Pancreas (tissue), 10 donors: ENCODE measurements at regions not wholly inside any gene's neighbourhood (a gene's known extent, or its start where the extent isn't known, plus 50 kb on each side); places are given as distances from the start of the nearest gene placed in this dataset.
"Not testable (repeated sequence)": the region's sequence is repeated elsewhere in the genome, so short reads cannot be mapped to it uniquely, and the experiment has no call there.

Experiments
- ATAC-seq, 4 donors: fragments of 200-7000 bp; cut with Tn5 transposase; one replicate each; pipeline versions ENCODE4 v1.8.0 to v1.9.1; 2020; ENCODE audit warnings: mild to moderate bottlenecking in 4 of 4, moderate library complexity in 4 of 4
- DNase-seq, 6 donors: peaks; one replicate each; pipeline ENCODE4 v3.0.0-alpha.2; 2020
- FAIRE-seq: peaks from 2 replicates; lab custom pipeline; 2012; peaks lifted over from hg19 to GRCh38; lab: Jason Lieb, UNC
- H3K27ac ChIP-seq, 4 donors: fragments of 200-600 bp; sonication (generic); 1 replicate in 3 of 4; 2 replicates in 1 of 4; pipeline versions ENCODE4 v1.5.0 to v1.8.0; 2020
- H3K27me3 ChIP-seq, 4 donors: fragments of 200-600 bp; one replicate each; pipeline ENCODE4 v1.8.0; 2021
- H3K36me3 ChIP-seq, 3 donors: fragments of 200-600 bp; sonication (generic) in 1 of 3; one replicate each; pipeline versions ENCODE4 v1.5.0 to v1.8.0; 2020 to 2021
- H3K4me1 ChIP-seq, 3 donors: fragments of 200-600 bp; one replicate each; pipeline ENCODE4 v1.8.0; 2021
- H3K4me3 ChIP-seq, 4 donors: fragments of 200-600 bp; sonication (generic) in 2 of 4; one replicate each; pipeline versions ENCODE4 v1.5.0 to v1.8.0; 2020 to 2021
- H3K9me3 ChIP-seq, 4 donors: fragments of 200-600 bp; one replicate each; pipeline ENCODE4 v1.8.0; 2021
- WGBS, 2 donors: extraction: QIAGEN DNeasy Blood & Tissue Kit; methylation state at CpG; one replicate each; pipeline ENCODE4 v1.1.7; 2013; 5-methylcytosine and 5-hydroxymethylcytosine counted together
- intact Hi-C, 3 donors: fragments of 100-400 bp; cut with DNase I; formaldehyde crosslinking; loops; one replicate each; pipeline versions ENCODE4 v1.11.1 to v1.14.2; 2022
- TF ChIP-seq, protein P1 (sequence below), 4 donors: fragments of 200-600 bp; sonication (generic) in 3 of 4; IDR thresholded peaks; one replicate each; pipeline versions ENCODE4 v1.5.0 to v1.8.0; 2021; ENCODE audit warnings: antibody characterized with exemption in 4 of 4
- donor health status: healthy with polysubstance abuse.
- donor health status: DM: no; HTN: no; CAD: no; lungs with moderate emphysema.
- donor health status: DM: no; HTN: no; CAD: no.
- donor health status: control.
- donor health status: control.
- donor health status: Bipolar disorder and iron deficiency.
- donor health status: DM: yes; HTN: yes; CAD: no.
- donor health status: DM: no; HTN: no; CAD: no.
- donor health status: DM: no; HTN: no; CAD: no.
- donor health status: DM: yes; HTN: yes; CAD: no.

DNA sequence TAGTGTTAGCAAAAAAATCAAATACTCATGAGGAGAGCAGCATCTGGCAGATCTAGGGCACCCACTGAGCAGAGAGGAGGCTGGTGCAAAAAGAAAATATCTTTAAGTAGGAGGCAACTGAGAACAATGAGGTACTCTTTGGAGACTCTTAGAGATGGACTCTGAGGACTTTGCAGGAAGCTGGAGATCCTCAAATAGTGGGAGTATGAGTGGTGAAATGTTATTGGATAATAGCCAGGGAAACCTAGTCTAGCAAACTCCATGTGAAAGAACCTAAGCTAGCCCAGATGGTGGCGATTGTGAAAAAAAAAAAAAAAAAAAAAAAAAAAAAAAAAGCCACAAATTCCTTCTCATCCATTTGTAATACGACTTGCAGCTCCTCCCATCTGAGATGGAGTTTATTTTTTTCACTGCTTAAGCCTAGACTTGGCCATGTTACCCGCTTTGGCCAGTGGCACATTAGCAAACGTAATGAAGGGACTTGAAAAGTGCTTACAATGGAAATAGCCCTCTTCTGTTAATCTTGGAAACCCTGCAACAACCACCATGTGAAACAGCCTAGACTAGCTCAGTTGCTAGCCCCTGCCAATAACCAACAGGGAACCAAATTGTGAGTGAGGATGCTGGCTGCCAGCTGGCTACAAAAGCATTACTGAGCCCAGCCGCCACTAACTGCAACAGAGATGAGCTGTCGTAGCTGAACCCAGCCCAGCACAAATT, 476.2 kb downstream of the KLF12 start:
- Histone ChIP-seq H3K36me3 (no peaks in the 10 kb centered on the region), H3K27ac (peak overlapping the region in 1 of 4 donors; percentile 59), H3K4me3 (no peak overlapping the region), H3K27me3 (no peaks in the 10 kb centered on the region), H3K4me1 (peaks cover 0 to 8% (median 0%) of the 10 kb centered on the region in 3 donors), H3K9me3 (no peaks in the 10 kb centered on the region)
- intact Hi-C loops, result no loop called here
- ATAC-seq, result peak; percentile 87 to 91 (median 89)
- FAIRE-seq, result no peak
- 35 to 37% methylated on average over 6 of the region's 6 CpGs for WGBS, 2 donors
- peak in 4 of 6 donors; percentile 21 to 61 (median 48) for DNase-seq
- TF ChIP-seq, protein P1, sequence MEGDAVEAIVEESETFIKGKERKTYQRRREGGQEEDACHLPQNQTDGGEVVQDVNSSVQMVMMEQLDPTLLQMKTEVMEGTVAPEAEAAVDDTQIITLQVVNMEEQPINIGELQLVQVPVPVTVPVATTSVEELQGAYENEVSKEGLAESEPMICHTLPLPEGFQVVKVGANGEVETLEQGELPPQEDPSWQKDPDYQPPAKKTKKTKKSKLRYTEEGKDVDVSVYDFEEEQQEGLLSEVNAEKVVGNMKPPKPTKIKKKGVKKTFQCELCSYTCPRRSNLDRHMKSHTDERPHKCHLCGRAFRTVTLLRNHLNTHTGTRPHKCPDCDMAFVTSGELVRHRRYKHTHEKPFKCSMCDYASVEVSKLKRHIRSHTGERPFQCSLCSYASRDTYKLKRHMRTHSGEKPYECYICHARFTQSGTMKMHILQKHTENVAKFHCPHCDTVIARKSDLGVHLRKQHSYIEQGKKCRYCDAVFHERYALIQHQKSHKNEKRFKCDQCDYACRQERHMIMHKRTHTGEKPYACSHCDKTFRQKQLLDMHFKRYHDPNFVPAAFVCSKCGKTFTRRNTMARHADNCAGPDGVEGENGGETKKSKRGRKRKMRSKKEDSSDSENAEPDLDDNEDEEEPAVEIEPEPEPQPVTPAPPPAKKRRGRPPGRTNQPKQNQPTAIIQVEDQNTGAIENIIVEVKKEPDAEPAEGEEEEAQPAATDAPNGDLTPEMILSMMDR (IDR thresholded peaks at IDR 0.05), result no peak

GRCh38 chr13:73656863-73657262, 477.3 kb downstream of the KLF12 start:
- H3K27me3 ChIP-seq, result no peaks in the 10 kb centered on the region
- ATAC-seq, result no peak
- no peak overlapping the region for H3K4me3 ChIP-seq
- 92 to 93% methylated on average over 2 of the region's 2 CpGs for WGBS, 2 donors
- H3K36me3 ChIP-seq, result no peaks in the 10 kb centered on the region
- H3K4me1 ChIP-seq, result peaks cover 0 to 8% (median 0%) of the 10 kb centered on the region in 3 donors
- no peak overlapping the region for H3K27ac ChIP-seq
- no peaks in the 10 kb centered on the region for H3K9me3 ChIP-seq
- DNase-seq, result no peak
- TF ChIP-seq, protein P1 (IDR thresholded peaks at IDR 0.05), result no peak
- no peak for FAIRE-seq
- intact Hi-C loops, result no loop called here

DNA sequence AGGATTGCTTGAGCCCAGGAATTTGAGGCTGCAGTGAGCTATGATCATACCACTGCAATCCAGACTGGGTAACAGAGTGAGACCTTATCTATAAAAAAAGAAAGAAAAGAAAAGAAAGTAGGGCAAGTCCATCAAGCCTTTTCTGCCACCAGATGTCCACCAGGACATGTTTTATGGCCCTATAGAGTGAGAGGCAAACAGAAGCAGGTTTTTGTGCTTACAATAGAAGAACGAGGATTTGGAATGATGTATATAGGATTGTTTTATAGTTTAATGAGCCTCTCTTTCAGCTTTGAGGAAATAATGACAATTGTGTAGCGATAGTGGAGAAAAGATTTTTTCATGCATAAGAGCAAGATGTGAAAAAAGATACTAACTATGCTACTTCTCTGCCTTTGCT, 480.5 kb downstream of the KLF12 start:
- ATAC-seq (no peak), DNase-seq (no peak), FAIRE-seq (no peak)
- 86 to 87% methylated on average over 2 of the region's 2 CpGs for WGBS, 2 donors
- H3K27ac ChIP-seq, result no peak overlapping the region
- H3K36me3 ChIP-seq, result no peaks in the 10 kb centered on the region
- H3K9me3 ChIP-seq, result no peaks in the 10 kb centered on the region
- TF ChIP-seq, protein P1 (IDR thresholded peaks at IDR 0.05), result no peak
- intact Hi-C loops, result no loop called here
- H3K27me3 ChIP-seq, result no peaks in the 10 kb centered on the region
- no peak overlapping the region for H3K4me3 ChIP-seq
- H3K4me1 ChIP-seq, result peaks cover 0 to 8% (median 0%) of the 10 kb centered on the region in 3 donors

GRCh38 chr13:73647417-73647816, 486.8 kb downstream of the KLF12 start:
- no peaks in the 10 kb centered on the region for H3K9me3 ChIP-seq
- no peaks in the 10 kb centered on the region for H3K4me1 ChIP-seq
- FAIRE-seq (no peak), DNase-seq (no peak), ATAC-seq (no peak)
- TF ChIP-seq, protein P1 (IDR thresholded peaks at IDR 0.05), result no peak
- intact Hi-C loops, result no loop called here
- no peaks in the 10 kb centered on the region for H3K27me3 ChIP-seq
- WGBS, 2 donors, result 90 to 91% methylated on average over 4 of the region's 4 CpGs
- no peaks in the 10 kb centered on the region for H3K36me3 ChIP-seq
- no peak overlapping the region for H3K27ac ChIP-seq
- H3K4me3 ChIP-seq, result no peak overlapping the region

DNA sequence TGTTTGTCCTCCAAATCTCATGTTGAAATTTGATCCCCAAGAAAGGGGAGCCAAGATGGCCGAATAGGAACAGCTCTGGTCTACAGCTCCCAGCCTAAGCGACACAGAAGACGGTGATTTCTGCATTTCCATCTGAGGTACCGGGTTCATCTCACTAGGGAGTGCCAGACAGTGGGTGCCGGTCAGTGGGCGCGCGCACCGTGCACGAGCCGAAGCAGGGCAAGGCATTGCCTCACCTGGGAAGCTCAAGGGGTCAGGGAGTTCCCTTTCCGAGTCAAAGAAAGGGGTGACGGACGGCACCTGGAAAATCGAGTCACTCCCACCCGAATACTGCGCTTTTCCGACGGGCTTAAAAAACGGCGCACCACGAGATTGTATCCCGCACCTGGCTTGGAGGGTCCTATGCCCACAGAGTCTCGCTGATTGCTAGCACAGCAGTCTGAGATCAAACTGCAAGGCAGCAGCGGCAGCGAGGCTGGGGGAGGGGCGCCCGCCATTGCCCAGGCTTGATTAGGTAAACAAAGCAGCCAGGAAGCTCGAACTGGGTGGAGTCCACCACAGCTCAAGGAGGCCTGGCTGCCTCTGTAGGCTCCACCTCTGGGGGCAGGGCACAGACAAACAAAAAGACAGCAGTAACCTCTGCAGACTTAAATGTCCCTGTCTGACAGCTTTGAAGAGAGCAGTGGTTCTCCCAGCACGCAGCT, 493.6 kb downstream of the KLF12 start:
- FAIRE-seq, DNase-seq, H3K9me3 ChIP-seq, ATAC-seq, H3K27ac ChIP-seq, H3K27me3 ChIP-seq, H3K36me3 ChIP-seq, intact Hi-C loops, H3K4me3 ChIP-seq, H3K4me1 ChIP-seq: not testable (repeated sequence)
- 85 to 88% methylated on average over 25 to 29 of the region's 30 CpGs for WGBS, 2 donors
